GM21367 (cell line): ENCODE measurements at regions not wholly inside any gene's neighbourhood (a gene's known extent, or its start where the extent isn't known, plus 50 kb on each side); places are given as distances from the start of the nearest gene placed in this dataset.
"Not testable (repeated sequence)": the region's sequence is repeated elsewhere in the genome, so short reads cannot be mapped to it uniquely, and the experiment has no call there.

Source experiments
- ATAC-seq: cut with Tn5 transposase; IDR thresholded peaks from one replicate; pipeline ENCODE4 v1.9.1; 2021; ENCODE audit not compliant: unreplicated experiment

GRCh38 chr2:139605668-139606067, 825.5 kb upstream of the NXPH2 start:
- ATAC-seq: no peak

DNA sequence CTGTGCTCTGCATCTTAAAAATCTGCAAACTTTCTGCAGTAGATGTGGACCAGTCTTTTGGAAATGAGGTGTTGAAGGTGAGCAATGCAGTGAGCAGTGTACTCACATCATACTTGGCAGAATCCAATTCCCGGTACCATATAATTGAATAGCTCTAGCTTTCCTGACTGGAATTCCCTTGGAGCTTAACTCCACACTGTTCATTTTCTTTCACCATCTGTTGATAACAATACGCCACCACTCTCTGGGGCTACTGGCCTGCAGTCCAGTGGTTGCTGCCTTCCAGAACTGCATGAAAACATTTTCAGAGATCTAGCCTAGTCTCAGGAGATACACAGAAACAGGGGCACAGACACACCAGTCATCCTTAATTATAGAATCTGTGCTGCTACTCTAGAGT, 820.0 kb upstream of the NXPH2 start:
- no peak for ATAC-seq

GRCh38 chr2:139585101-139585500, 804.9 kb upstream of the NXPH2 start:
- no peak for ATAC-seq

DNA sequence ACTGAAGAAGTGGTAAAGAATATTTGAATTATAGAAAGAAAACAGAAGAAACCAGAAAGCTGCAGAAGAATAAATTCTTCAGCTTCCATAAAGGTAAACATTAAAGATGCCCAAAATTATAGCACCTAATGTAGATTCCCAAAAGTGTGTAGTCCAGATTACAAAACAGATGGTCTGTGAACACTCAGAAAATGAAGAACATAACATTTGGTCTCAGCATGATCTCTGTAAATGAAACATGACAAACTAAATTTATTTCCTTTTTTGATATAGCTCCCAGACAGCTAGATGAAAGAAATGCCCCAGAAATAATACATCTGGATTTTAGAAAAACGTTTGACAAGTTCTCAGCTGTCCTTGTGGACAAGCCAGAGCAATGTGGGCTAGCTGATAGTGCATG, 794.2 kb upstream of the NXPH2 start:
- ATAC-seq: no peak

GRCh38 chr2:139556789-139557188, 776.6 kb upstream of the NXPH2 start:
- no peak for ATAC-seq

- no peak for ATAC-seq
Measured at GRCh38 chr2:139550873-139551272, 770.7 kb upstream of the NXPH2 start.

DNA sequence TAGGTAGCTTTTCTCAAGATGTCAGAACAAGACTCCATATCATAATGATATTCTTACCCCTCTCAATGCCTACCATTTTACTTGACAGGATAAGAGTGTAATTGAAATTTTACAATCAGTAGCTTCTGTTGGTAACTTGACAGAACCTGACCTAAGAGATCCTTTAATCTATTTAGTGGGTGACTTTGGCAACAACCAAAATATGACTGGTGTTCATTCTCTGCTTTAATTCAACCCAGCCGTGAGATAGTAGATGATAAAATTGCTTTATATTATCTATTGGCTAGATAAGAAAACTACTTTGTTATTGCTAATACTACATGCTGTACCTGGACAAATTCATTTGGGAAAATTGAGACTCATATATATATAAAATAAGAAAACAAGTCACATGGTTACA, 770.2 kb upstream of the NXPH2 start:
- no peak for ATAC-seq

DNA sequence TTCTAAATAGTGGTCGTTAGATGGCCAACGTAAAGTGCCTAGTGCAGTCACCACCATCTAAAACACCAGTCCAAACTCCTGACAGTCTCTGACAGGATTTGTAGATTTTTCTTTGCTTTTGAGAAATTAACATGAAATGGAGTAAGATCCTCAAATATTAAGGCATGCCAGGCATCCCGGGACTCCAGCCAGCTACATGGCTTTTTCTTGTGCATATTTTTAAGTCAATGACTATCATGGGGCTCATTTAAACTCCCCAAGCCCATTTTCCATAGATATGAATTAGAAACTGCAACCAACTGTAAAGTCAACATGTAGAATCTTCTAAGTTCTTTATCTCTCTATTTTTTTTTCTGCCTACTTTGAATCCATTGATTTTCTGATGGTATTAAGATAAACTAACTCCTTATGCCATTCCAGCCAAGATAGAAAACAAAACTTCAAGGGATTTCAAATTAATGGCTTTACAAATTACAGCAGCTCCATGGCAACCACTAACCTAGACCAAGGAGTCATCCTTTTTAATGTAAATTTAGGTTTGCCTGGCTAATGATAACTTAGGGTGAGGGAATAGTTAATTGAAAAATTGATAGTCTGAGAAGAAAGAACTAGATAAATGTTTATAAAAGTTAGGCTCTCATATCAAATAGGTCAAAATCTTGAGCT, 764.1 kb upstream of the NXPH2 start:
- no peak for ATAC-seq

GRCh38 chr2:139538332-139539020, 758.3 kb upstream of the NXPH2 start:
- not testable (repeated sequence) for ATAC-seq

DNA sequence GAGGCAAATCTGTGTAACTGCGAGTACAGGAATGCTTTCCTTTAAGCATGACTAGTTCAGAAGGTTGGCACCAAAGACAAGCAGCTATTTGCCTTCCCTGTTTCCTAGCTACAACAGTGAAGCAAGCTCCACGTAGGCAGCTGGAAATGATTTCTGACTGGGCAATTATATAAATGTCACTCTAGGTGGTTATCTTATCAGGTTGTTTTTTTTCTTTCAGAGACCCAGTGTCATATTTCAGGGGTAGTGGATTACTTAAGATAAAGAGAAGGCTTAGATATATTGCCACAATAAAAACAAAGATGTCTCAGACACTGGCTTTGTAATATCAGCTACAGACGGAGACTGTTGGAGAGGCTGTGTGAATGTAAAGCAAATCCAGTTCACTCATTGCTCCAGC, 748.9 kb upstream of the NXPH2 start:
- no peak for ATAC-seq

GRCh38 chr2:139526781-139527180, 746.6 kb upstream of the NXPH2 start:
- no peak for ATAC-seq

DNA sequence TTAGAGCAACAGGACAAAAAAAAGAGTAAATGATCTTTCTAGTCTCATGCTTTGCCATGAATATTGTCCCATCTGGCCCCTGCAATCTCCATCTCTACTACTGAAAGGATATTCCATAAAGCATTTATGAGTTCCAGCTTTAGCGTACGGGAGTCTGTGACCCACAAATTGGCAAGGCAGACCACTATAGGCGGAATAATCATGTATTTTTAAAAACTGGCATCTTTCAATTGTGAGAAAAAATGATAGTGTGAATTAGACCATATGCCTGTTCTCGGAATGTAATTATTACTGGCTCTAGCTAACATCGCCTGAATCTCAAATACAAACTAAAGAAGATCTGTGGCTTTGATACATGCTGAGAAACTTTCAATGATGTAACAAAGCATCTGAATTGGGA, 738.1 kb upstream of the NXPH2 start:
- no peak for ATAC-seq

DNA sequence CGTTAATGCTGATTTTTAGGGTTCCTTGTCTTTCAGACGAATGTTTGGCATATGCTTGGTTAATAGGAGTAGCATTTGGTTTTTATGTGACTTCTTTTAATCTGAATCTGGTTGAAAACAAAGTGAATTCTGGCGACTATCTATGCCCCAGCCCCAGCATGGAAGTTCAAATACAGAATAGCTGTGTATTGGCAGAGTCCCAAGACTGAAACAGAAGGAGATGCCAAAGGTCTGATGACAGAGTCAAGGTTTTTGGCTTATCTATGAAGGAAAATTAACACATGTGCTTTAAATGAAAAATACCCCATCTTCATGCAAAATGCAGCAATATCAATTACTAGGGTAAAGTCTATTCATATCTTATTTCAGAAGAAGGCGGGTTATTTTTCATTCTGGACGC, 734.8 kb upstream of the NXPH2 start:
- no peak for ATAC-seq

DNA sequence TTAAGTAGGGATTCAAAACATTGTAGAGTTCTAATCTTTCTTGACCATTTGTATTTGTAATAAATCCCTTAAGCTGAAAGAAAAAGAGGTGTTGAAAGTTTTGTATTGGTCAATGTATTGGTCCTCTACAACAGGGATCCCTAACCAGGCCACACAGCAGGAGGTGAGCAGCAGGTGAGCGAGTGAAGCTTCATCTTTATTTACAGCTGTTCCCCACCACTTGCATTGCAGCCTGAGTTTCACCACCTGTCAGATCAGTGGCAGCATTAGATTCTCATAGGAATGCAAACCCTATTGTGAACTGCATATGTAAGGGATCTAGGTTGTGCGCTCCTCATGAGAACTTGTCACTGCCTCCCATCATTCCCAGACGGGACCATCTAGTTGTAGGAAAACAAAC, 715.7 kb upstream of the NXPH2 start:
- no peak for ATAC-seq

- ATAC-seq: no peak
Measured at GRCh38 chr2:139492131-139492680, 712.0 kb upstream of the NXPH2 start.

GRCh38 chr2:139480161-139480650, 700.0 kb upstream of the NXPH2 start:
- ATAC-seq: no peak

DNA sequence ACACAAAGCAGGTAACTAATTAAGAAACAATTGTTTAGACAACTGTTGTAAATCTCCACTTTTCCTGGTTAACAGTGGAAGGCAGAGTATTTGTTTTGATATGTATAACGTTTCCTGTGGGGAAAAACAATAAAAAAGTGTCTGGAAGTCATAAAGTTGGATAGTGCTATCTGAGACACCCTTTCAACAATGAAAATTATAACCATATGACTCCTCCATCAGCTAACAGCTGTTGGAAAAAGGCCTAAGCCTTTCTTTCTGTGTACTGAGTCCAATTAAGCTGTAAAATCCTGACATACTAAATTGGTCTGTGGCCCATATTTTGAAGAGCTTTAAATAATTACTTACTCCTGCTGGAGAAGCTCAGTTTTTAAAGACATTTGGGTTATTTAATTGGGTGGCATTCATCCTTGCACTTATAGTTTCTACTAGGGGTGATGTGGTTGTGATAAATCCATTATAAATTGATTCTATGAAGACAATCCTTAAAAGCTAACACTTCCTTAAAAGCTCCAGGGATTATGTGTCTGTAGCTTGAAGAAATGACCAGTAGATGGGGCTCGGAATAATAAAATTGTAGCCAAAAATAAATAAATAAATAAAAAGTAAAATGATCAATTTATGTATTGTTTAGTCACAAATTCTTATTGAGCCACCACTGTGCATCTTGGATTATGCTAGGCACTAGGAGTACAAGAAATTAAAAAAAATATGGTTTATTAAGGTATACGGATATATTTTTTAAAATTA, 698.1 kb upstream of the NXPH2 start:
- ATAC-seq: no peak

DNA sequence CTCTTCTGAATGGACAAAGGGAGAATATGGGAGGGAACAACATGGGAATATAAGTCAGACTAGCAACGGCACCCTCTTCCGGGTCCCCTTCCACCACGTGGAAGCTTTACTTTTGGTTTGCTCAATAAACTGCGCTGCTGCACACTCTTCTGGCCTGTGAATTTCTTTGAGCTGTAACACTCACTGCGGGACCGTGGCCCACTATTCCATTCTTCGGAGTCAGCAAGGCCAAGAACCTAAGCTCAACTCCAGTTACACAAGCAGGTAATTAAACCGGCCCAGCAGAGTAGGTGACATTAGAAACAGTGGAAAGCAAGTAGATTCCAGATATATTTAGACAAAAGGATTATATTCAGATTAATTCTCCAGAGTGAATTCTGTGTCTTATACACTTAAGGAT, 697.4 kb upstream of the NXPH2 start:
- ATAC-seq: no peak

DNA sequence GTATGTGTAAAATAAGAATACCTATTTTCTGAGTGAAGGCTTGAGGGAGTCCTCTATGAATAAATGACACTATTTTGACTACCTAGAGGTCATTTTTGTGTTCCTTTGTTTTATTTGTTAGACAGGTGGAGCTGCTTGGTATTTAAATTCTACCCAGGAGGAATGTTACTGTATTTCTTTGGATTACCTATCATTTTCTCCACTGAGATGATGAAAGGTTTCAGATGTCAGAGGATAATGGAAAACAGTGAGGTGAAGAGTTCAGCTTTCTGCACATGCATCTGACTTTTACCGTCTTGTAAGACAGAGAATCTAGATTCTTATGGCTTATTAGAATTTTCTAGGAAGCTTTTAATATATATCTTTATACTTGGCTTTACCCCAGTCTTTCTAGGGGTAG, 689.8 kb upstream of the NXPH2 start:
- no peak for ATAC-seq

DNA sequence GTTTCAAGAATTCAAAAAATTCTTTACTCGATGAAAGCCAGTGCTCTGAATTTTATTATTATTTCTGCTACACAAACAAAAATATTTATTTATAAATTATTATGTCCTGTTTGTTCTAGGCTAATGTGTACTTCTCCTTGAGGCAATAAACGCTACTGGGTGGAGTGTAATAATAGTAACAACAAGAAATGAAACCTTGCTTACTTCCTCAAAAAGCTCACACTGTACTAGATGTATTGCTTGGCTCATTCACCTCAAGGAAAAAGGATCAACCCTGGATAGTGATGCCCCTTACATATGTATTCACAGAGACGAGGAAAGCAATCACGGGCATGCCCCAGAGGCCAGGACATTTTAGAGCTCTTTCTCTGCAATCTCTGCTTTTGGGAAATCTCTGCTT, 685.6 kb upstream of the NXPH2 start:
- no peak for ATAC-seq

DNA sequence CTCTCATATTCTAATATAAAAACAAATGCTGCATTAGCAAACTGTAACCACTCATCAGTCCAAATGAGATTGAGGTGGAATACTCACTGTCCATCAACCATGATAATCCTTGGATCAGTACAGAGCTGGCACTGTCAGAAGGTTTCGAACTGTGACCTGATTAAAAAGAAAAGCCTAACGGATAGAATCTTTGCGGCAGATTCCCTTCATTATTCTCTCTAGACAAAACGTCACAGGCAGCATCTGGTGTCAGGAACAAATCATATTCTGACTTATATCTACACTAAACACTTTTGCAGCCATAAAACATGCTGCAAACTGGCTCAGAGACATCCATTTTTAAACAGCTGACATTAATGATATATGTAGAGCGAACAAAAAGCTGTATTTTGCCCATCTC, 677.7 kb upstream of the NXPH2 start:
- no peak for ATAC-seq

DNA sequence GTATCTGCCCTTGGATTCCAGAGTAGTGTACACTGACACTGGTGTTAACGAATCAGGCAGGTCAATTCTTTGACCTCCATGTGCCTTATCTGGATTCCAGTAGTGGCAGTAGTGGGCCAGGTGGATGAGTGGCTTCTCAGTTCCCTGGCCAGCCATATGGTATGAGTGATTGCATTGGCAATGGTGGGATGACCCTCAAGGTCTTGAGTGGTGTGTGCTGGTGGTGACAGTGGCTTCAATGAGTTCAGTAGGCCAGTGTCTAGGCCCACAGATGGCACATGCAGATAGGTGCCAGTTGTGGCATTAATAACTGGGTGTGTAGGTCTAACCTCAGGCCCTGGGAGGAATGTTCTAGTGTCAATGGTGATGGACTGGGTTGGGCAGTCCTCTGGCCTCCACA, 674.1 kb upstream of the NXPH2 start:
- no peak for ATAC-seq
